H1 (cell line): ENCODE measurements at regions not wholly inside any gene's neighbourhood (a gene's known extent, or its start where the extent isn't known, plus 50 kb on each side); places are given as distances from the start of the nearest gene placed in this dataset.

Source experiments
- CTCF ChIA-PET: fragments of 300-600 bp; sonication (Branson Sonifier 250); formaldehyde crosslinking; loops from one replicate; lab custom pipeline; 2021; ENCODE audit not compliant: partially characterized antibody; lab: Charles Lee
- POLR2A ChIA-PET: fragments of 300-600 bp; sonication (Branson Sonifier 250); formaldehyde crosslinking; loops from one replicate; lab custom pipeline; 2021; ENCODE audit warnings: inconsistent platforms; ENCODE audit not compliant: partially characterized antibody; lab: Charles Lee
- DNase-seq, 2 experiments: peaks; one replicate each; pipeline versions ENCODE4 v3.0.0 to v3.0.0-alpha.2; 2010 to 2022; ENCODE audit warnings: low spot score in 2 of 2, low read depth in 1 of 2, mixed read lengths in 1 of 2
- FAIRE-seq: peaks from 2 replicates; lab custom pipeline; 2011; peaks lifted over from hg19 to GRCh38; lab: Jason Lieb, UNC
- H2AFZ ChIP-seq: 2 replicates; pipeline ENCODE4 v1.8.1; 2012; ENCODE audit warnings: low read length, inconsistent platforms
- H2AK5ac ChIP-seq: 2 replicates; pipeline ENCODE4 v1.6.1; 2013; ENCODE audit warnings: low read depth, low read length
- H2BK120ac ChIP-seq: replicated peaks from 2 replicates; pipeline ENCODE3; 2013; ENCODE audit warnings: low read depth, low read length, inconsistent platforms
- H2BK12ac ChIP-seq: 2 replicates; pipeline ENCODE4 v1.6.1; 2013; ENCODE audit warnings: low read depth, low read length
- H2BK15ac ChIP-seq: 2 replicates; pipeline ENCODE4 v1.6.1; 2013; ENCODE audit warnings: low read length
- H2BK20ac ChIP-seq: 2 replicates; pipeline ENCODE4 v1.6.1; 2013; ENCODE audit warnings: low read length
- H2BK5ac ChIP-seq: 2 replicates; pipeline ENCODE4 v1.6.1; 2013; ENCODE audit warnings: low read depth, low read length
- H3K14ac ChIP-seq: 2 replicates; pipeline ENCODE4 v1.6.1; 2013; ENCODE audit warnings: inconsistent platforms; ENCODE audit not compliant: insufficient read length
- H3K18ac ChIP-seq: 2 replicates; pipeline ENCODE4 v1.6.1; 2013; ENCODE audit warnings: low read length; ENCODE audit errors: extremely low read depth
- H3K23ac ChIP-seq: 2 replicates; pipeline ENCODE4 v1.6.1; 2013; ENCODE audit warnings: inconsistent platforms; ENCODE audit not compliant: insufficient read length
- H3K23me2 ChIP-seq: 2 replicates; pipeline ENCODE4 v1.6.1; 2013; ENCODE audit warnings: low read depth, low read length
- H3K27ac ChIP-seq: 2 replicates; pipeline ENCODE4 v1.6.1; 2011; ENCODE audit warnings: low read depth, low read length, inconsistent platforms
- H3K27me3 ChIP-seq, 4 experiments: replicated peaks in 1 of 4; 1 replicate in 1 of 4; 2 replicates in 3 of 4; pipeline versions ENCODE4 v1.6.1 to v1.8.1; 2011 to 2013; ENCODE audit warnings: low read length in 3 of 4, mild to moderate bottlenecking in 3 of 4, inconsistent platforms in 2 of 4, mixed read lengths in 2 of 4, moderate library complexity in 1 of 4; ENCODE audit not compliant: control insufficient read depth in 3 of 4, insufficient read depth in 3 of 4; ENCODE audit errors: extremely low read depth in 1 of 4
- H3K36me3 ChIP-seq, 4 experiments: 2 replicates each; pipeline versions ENCODE4 v1.6.1 to v1.8.1; 2011 to 2013; ENCODE audit warnings: mild to moderate bottlenecking in 4 of 4, low read length in 3 of 4, moderate library complexity in 2 of 4, control low read depth in 1 of 4, inconsistent platforms in 1 of 4; ENCODE audit not compliant: insufficient read depth in 4 of 4, control insufficient read depth in 2 of 4
- H3K4ac ChIP-seq: replicated peaks from 2 replicates; pipeline ENCODE3; 2013; ENCODE audit warnings: low read length, low read depth, mixed read lengths, inconsistent platforms; ENCODE audit not compliant: insufficient read length
- H3K4me1 ChIP-seq, 4 experiments: replicated peaks in 1 of 4; 1 replicate in 1 of 4; 2 replicates in 3 of 4; pipeline versions ENCODE4 v1.6.1 to v1.8.1; 2011 to 2013; ENCODE audit warnings: low read length in 3 of 4, inconsistent platforms in 2 of 4, mixed read lengths in 1 of 4; ENCODE audit not compliant: insufficient read depth in 4 of 4, control insufficient read depth in 3 of 4
- H3K4me2 ChIP-seq, 2 experiments: 2 replicates each; pipeline versions ENCODE4 v1.6.1 to v1.8.1; 2011 to 2013; ENCODE audit warnings: low read depth in 2 of 2, low read length in 2 of 2, control low read depth in 1 of 2, inconsistent platforms in 1 of 2, mild to moderate bottlenecking in 1 of 2; ENCODE audit not compliant: insufficient read depth in 1 of 2
- H3K4me3 ChIP-seq, 4 experiments: fragments of 200-600, 300-600 bp in 1 of 4; sonication (generic), shearing (Covaris generic), sonication (Bioruptor Twin) in 1 of 4; 2 replicates each; pipeline versions ENCODE4 v1.5.1 to v1.8.1; 2011 to 2016; ENCODE audit warnings: low read length in 4 of 4, low read depth in 3 of 4, control low read depth in 2 of 4, inconsistent platforms in 2 of 4, mild to moderate bottlenecking in 2 of 4, mixed read lengths in 1 of 4, moderate library complexity in 1 of 4; ENCODE audit not compliant: insufficient read depth in 2 of 4; ENCODE audit errors: extremely low read depth in 1 of 4
- H3K56ac ChIP-seq: replicated peaks from 2 replicates; pipeline ENCODE3; 2013; ENCODE audit warnings: low read depth, mild to moderate bottlenecking, mixed read lengths, low read length, inconsistent platforms; ENCODE audit not compliant: insufficient read length
- H3K79me1 ChIP-seq: 2 replicates; pipeline ENCODE4 v1.6.1; 2013; ENCODE audit warnings: low read depth, low read length, control low read depth
- H3K79me2 ChIP-seq, 2 experiments: 2 replicates each; pipeline versions ENCODE4 v1.6.1 to v1.8.1; 2012 to 2013; ENCODE audit warnings: low read length in 2 of 2, mild to moderate bottlenecking in 2 of 2, inconsistent platforms in 1 of 2; ENCODE audit not compliant: insufficient read depth in 2 of 2, control insufficient read depth in 1 of 2
- H3K9ac ChIP-seq, 4 experiments: replicated peaks in 1 of 4; 1 replicate in 1 of 4; 2 replicates in 3 of 4; pipeline versions ENCODE4 v1.6.1 to v1.8.1; 2011 to 2013; ENCODE audit warnings: low read depth in 3 of 4, low read length in 3 of 4, control low read depth in 2 of 4, mild to moderate bottlenecking in 2 of 4, moderate library complexity in 2 of 4, inconsistent platforms in 1 of 4; ENCODE audit errors: extremely low read depth in 1 of 4
- H3K9me3 ChIP-seq, 2 experiments: 2 replicates each; pipeline versions ENCODE4 v1.6.1 to v1.8.1; 2012 to 2013; ENCODE audit warnings: mild to moderate bottlenecking in 2 of 2, moderate library complexity in 2 of 2, control low read depth in 1 of 2, inconsistent platforms in 1 of 2, low read depth in 1 of 2, low read length in 1 of 2, mixed read lengths in 1 of 2; ENCODE audit not compliant: insufficient read depth in 2 of 2
- H4K20me1 ChIP-seq, 2 experiments: replicated peaks in 1 of 2; 2 replicates each; pipeline versions ENCODE3 to v1.8.1; 2011 to 2013; ENCODE audit warnings: inconsistent platforms in 2 of 2, low read length in 2 of 2, mild to moderate bottlenecking in 1 of 2; ENCODE audit not compliant: insufficient read depth in 2 of 2, control insufficient read depth in 1 of 2
- H4K5ac ChIP-seq: 2 replicates; pipeline ENCODE4 v1.6.1; 2013; ENCODE audit warnings: low read length, low read depth, mixed read lengths, inconsistent platforms; ENCODE audit not compliant: insufficient read length
- H4K8ac ChIP-seq: 2 replicates; pipeline ENCODE4 v1.8.0; 2013; ENCODE audit warnings: mild to moderate bottlenecking, moderate library complexity, low read length, inconsistent platforms; ENCODE audit not compliant: insufficient read depth; ENCODE audit errors: extremely low read depth
- H4K91ac ChIP-seq: replicated peaks from 2 replicates; pipeline ENCODE3; 2013; ENCODE audit warnings: low read length, mixed read lengths, inconsistent platforms; ENCODE audit not compliant: insufficient read length
- CBX5 ChIP-seq: fragments of 300-800, 300-1000 bp; sonication (generic); IDR thresholded peaks from 2 replicates; pipeline ENCODE4 v1.7.1; 2016; ENCODE audit warnings: antibody characterized with exemption, low read length, low read depth
- CHD1 ChIP-seq: IDR thresholded peaks from 2 replicates; pipeline ENCODE4 v1.6.1; 2012; ENCODE audit warnings: low read depth, low read length, improper control_type of control experiment
- HDAC2 ChIP-seq, 2 experiments: fragments of 300-600 bp in 1 of 2; sonication (generic) in 1 of 2; IDR thresholded peaks; 2 replicates each; pipeline ENCODE4 v1.6.1; 2011 to 2012; ENCODE audit warnings: low read depth in 2 of 2, low read length in 2 of 2, mild to moderate bottlenecking in 2 of 2, moderate library complexity in 2 of 2, borderline replicate concordance in 1 of 2, inconsistent platforms in 1 of 2
- RFX5 ChIP-seq: IDR thresholded peaks from 2 replicates; pipeline ENCODE4 v1.6.1; 2011; ENCODE audit warnings: low read depth, low read length, improper control_type of control experiment, borderline replicate concordance
- SIN3A ChIP-seq, 2 experiments: IDR thresholded peaks in 1 of 2; conservative IDR thresholded peaks in 1 of 2; 2 replicates each; pipeline ENCODE4 v1.6.1; 2011 to 2012; ENCODE audit warnings: low read length in 2 of 2, improper control_type of control experiment in 1 of 2, low read depth in 1 of 2, mild to moderate bottlenecking in 1 of 2
- WGBS, 2 experiments: shearing (Covaris generic) in 1 of 2; methylation state at CpG; one replicate each; pipeline versions ENCODE4 v1.1.6 to v1.1.7; 2013 to 2015; ENCODE audit warnings: low lambda C conversion rate in 2 of 2, mixed read lengths in 2 of 2, inconsistent platforms in 1 of 2, low coverage in 1 of 2, missing lambda C conversion rate in 1 of 2; ENCODE audit not compliant: insufficient replicate concordance in 2 of 2, insufficient coverage in 1 of 2, insufficient read length in 1 of 2; ENCODE audit errors: extremely low coverage in 1 of 2, missing lambda C conversion rate in 1 of 2; 5-methylcytosine and 5-hydroxymethylcytosine counted together

DNA sequence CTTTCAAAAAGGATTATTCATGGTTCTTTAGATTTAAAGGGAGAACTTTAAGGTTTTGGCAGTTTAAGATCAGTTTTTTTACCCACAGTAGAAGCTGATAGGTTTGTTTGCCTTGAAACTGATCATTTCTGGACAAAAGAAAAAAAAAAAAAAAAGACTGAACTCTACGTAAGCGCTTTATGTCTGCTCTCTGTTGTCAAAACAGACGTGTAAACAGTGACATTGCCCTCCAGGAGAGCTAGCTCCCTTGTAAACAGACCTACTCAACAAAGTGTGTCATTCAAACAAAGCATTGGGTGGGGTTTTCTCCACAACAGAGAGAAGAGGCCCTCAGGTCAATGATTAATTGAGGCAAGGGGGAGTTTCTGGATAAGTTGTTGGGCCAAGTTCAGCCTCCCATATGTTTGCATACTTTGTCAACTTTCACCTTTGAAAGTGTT, 568.1 kb upstream of the LRRN3 start:
- no peak overlapping the region for H2BK120ac ChIP-seq
- CTCF ChIA-PET = interaction anchor here (0.6 kb wide), 1 partner anchor 360 kb away, joined by 3 read pairs; no protein-coding TSS in a partner anchor
- no peak overlapping the region for H3K4ac ChIP-seq
- no peak overlapping the region for H3K56ac ChIP-seq
- no peaks in the 10 kb centered on the region for H3K27me3 ChIP-seq
- H2BK12ac ChIP-seq = no peak overlapping the region
- H2BK15ac ChIP-seq = no peak overlapping the region
- H2AFZ ChIP-seq = no peak overlapping the region
- POLR2A ChIA-PET = no interaction called here
- H4K8ac ChIP-seq = no peak overlapping the region
- no peak overlapping the region for H3K9ac ChIP-seq
- H3K79me2 ChIP-seq = no peaks in the 10 kb centered on the region
- H4K20me1 ChIP-seq = no peaks in the 10 kb centered on the region
- WGBS, 2 experiments = 81% methylated on average over 3 of the region's 3 CpGs; no CpG with 5 or more reads in 1 of the 2 experiments
- no peak overlapping the region for H4K91ac ChIP-seq
- TF ChIP-seq CHD1 (no peak), CBX5 (no peak), SIN3A (conservative IDR thresholded peaks at IDR 0.05 in 1 of 2, IDR thresholded peaks at IDR 0.05 in 1 of 2; ENCODE audit: low read depth in 1 of 2, low read length in 2 of 2) (no peak), HDAC2 (IDR thresholded peaks at IDR 0.05; ENCODE audit: borderline replicate concordance in 1 of 2, low read depth in 2 of 2, low read length in 2 of 2) (no peak), RFX5 (no peak)
- H3K9me3 ChIP-seq = peaks cover 12 to 14% of the 10 kb centered on the region in 2 experiments; a peak in 2 of 4 replicates
- H3K79me1 ChIP-seq = no peaks in the 10 kb centered on the region
- no peaks in the 10 kb centered on the region for H3K36me3 ChIP-seq
- no peak overlapping the region for H4K5ac ChIP-seq
- H3K27ac ChIP-seq = no peak overlapping the region
- no peak overlapping the region for H2AK5ac ChIP-seq
- no peak overlapping the region for H3K4me2 ChIP-seq
- no peaks in the 10 kb centered on the region for H3K4me1 ChIP-seq
- H3K23me2 ChIP-seq = no peaks in the 10 kb centered on the region
- no peak for FAIRE-seq
- no peak overlapping the region for H3K4me3 ChIP-seq
- no peak overlapping the region for H3K14ac ChIP-seq
- no peak overlapping the region for H3K18ac ChIP-seq
- no peak overlapping the region for H3K23ac ChIP-seq
- no peak overlapping the region for H2BK5ac ChIP-seq
- DNase-seq = no peak
- H2BK20ac ChIP-seq = no peak overlapping the region
